GM18517 (cell line): ENCODE measurements at regions not wholly inside any gene's neighbourhood (a gene's known extent, or its start where the extent isn't known, plus 50 kb on each side); places are given as distances from the start of the nearest gene placed in this dataset.
"Not testable (repeated sequence)": the region's sequence is repeated elsewhere in the genome, so short reads cannot be mapped to it uniquely, and the experiment has no call there.

Experiments
- ATAC-seq: cut with Tn5 transposase; IDR thresholded peaks from one replicate; pipeline ENCODE4 v1.9.1; 2021; ENCODE audit warnings: mild to moderate bottlenecking, moderate library complexity; ENCODE audit not compliant: unreplicated experiment

DNA sequence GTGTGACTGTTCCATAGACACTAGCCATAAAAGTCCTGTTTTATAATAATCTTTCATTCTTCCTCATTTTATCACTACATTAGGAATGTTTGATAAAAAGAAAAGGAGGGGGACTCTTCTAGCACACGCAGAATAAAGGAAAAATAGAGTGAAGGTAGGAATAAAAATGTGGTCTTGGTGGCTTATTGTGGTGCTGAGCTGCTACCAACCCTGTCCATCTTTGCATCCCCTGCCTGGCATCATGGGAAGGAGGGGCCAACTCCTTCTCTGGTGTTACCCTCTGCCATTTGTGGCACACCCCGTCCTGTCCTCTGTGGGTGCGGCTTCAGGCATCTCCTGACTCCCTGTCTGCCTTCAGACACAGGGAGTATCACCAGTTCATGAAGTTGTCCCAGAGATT lies 104.9 kb upstream of the ZNF536 start:
- no peak for ATAC-seq

DNA sequence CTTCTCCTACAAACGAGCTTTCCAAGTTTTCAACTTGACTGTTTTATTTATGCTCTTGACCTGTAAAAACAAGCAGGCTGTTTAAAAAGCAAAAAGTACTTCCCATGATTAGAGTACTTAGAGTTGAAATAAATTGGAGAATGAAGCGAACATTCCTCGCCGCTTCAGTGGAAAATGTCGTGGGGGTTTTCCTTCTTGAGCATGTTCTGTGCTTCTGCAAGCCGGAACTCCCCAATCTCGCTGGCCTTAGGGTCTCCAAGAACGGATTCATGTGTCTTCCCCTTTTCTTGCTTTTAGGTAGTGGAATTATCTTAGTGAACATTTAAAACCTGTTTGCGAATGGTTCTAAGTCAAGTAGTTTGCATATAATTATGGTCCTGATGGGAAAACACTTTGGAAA lies 103.6 kb upstream of the ZNF536 start:
- no peak for ATAC-seq

- no peak for ATAC-seq
Observed at GRCh38 chr19:30269638-30270037, 102.5 kb upstream of the ZNF536 start.

GRCh38 chr19:30271816-30272215 lies 100.4 kb upstream of the ZNF536 start:
- no peak for ATAC-seq

DNA sequence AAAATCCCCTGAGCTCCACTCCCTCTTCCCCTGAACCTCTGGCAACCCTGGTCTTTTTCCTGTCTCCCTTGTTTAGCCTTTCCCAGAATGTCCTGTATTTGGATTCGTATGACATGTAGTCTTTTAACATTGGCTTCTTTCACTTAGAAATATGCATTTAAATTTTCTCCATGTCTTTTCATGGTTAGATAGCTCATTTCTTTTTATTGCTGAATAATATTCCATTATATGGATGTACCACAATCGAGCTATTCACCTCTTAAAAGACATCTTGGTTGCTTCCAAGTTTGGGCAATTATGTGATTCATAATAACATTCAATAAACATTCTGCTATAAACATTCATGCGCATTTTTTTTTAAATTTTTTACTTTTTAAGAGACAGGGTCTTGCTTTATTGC lies 99.6 kb upstream of the ZNF536 start:
- ATAC-seq = no peak

GRCh38 chr19:30273184-30273583 lies 99.0 kb upstream of the ZNF536 start:
- ATAC-seq = no peak

DNA sequence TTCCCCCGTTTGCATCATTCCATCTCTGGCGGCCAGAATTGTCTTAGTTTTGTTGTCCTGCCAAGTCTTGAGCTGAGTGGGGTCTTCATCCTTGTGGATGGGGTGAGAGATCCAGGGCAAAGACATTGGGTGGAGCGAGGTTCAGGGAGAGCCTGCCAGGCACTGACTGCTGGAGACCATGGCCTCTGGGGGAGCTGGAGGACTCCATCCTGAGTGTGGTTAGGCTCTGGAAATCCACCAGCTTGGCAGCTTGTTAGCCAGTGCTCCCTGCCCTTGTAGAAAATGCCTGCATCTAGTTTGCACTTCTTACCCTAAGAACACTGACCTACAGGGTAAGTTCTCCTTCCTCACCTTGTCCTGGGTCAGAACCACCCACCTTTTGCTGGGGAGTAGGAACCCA lies 97.2 kb upstream of the ZNF536 start:
- ATAC-seq = no peak

DNA sequence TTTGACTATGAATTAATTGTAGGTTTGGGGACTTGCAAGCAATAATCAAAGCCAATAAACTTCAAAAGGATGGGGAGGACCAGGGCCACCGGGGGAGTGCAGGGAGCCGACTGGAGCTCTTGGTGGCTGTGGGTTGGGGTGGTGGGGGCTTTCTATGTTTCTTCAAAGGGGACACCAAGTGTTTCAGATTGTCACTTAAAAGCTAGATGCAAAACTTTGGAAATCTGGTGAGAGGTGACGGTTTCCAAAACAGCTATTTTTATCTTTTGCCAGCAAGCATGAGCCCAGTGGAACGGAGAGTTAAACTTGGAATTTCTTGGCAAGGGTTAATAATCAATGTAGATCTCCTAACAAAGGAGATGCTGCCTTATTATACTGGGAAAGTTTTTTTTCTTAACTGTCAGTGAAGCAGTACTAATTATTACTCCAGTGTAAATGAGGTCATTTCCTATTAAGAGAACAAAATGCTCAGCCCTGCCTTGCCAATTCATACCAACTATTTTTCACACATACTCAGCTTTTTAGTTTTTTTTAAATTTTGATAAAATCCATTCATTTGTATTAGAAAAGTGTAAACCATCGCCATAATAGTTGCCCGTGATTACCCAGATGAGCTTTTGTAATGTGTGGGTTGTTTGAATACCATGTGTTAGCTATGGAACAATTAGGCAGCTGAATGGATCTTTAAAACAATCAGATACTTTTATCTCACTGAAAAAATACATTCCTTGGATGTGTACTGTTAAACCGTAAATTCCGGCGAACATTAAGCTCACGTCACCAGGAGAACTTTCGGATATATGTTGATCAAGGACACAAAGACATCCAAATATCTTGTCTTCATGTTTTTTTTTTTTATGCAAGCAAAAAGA lies 95.9 kb upstream of the ZNF536 start:
- ATAC-seq = no peak

- no peak for ATAC-seq
Observed at GRCh38 chr19:30276883-30277280, 95.3 kb upstream of the ZNF536 start.

DNA sequence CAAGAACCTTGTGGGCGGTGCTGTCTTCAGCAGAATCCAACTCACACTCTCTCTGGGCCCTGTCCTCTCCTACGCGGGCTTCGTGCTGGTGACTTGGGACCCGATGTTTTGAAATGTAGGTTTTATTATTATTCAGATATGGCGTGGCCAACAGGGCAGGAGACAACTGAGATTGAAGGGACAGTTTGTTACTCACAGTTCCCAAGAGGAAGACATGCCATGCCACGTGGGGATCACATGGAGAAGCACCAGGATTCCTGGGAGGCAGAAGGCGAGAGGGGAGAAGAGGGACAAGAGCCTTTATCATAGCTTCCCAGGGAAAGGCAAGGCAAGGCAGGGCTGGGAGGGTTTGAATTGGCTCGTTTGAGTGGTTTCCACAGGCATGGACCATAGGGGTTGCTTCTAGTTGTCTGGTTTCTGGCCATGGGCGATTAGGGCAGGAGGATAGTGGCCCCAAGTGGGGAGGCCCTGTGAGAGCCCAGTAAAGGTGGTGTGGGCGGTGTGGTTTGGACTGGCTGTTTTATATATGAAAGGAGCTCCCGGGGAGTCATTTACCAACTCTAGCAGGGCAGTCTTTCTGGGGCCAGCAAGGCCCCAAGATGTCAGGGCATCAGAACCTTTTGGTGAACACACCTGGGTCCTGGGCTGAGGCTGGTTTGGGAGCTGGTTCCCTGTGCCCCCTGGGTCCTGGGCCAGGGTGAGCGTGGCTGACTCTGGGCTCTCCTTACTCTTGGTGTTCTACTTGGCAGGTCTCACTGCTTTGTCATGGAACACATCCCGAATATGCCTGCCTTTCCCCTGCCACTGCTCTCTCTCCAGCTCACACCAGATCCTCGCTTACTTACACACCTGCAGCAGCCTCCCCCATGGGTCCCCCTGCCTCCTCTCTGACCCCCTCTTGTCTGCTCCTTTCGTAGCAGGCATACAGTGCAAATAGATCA lies 94.0 kb upstream of the ZNF536 start:
- no peak for ATAC-seq

DNA sequence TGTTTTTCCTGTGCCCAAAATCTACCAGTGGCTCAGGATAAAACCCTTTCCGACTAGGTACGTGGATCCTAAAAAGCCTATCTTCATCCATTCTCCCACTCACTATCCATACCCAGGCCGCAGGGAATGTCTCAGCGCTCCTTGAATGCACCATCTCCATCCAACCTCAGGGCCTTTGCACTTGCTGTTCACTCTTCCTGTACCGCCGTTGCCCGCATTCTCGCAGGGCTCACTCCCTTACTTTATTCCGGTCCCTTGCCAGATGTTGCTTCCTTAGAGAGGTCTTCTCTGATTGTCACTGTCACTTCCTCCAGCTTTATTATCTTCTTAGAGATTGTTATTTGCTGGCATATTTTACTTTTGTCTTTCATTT lies 93.3 kb upstream of the ZNF536 start:
- ATAC-seq = no peak

DNA sequence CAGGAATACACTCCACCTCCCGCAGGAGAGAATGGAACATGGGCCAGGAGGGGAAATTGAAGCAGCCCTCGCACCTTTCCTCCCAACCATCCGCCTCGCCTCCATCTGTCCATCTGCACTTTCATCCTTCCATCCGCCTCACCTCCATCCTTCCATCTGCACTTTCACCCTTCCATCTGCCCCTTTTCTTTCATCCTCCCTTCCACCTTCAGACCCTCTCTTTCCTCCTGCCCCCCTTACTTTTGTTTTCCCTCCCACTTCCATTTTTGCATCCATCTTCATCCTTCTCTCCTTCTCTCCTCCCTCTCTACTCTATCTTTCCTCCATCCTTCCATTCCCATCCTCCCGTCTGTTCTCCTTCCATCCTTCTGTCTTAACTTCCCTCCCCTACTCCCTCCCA lies 92.2 kb upstream of the ZNF536 start:
- no peak for ATAC-seq

DNA sequence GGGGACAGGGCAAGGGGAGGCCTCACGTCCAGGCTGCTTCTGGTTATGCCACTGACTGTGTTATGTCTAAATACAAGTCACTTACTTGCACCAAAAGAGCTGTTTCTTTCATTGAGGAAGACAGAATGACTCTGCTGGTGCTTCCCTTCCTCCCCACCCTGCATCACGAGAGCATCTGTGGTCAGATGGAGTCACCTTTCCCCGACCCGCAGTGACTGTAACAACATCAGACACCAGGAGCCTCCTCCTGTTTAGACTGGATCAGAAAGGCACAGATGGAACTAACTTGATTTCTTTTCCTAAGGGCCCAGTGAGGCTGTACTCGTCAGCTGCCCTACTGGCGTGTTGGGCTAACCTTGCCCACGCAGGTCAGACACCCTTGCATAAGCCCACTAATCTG lies 90.3 kb upstream of the ZNF536 start:
- ATAC-seq = no peak

DNA sequence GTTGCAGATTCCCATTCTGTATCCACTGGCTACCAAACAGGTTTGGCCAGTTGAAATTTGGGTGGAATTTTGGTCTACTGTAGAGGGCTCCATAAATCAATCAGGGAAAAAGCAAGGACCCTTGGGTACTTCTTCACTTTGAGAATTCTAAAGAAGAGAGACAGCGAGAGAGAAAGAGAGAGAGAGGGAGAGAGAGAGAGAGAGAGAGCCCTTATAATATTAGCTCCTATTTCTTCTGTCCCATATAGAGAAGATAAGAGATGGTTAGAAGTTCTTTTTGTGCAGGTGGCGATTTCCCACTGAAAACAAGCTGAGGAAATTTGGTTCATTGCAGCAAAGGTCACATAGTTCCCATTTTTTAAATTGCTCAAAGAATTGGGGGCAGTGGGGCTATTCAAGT lies 88.6 kb upstream of the ZNF536 start:
- no peak for ATAC-seq

- no peak for ATAC-seq
Observed at GRCh38 chr19:30284209-30284608, 88.0 kb upstream of the ZNF536 start.

DNA sequence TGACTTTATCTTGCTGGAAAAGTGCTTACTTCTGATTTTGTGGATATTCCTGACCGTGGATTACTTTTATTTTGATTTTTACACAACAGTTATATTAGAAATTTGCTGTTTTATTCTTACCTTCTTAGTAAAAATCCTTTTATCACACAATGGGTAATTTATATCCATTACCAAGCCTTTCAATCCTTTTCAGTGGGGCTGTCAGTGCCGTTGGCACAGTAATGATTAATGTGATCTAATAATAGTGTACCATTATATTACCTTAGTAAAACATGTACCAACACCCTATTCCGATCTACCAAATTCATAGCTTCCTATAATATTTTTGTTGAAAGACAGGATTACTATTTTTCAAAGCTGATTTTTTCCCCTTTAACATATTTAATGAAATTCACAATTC lies 87.3 kb upstream of the ZNF536 start:
- ATAC-seq = no peak

DNA sequence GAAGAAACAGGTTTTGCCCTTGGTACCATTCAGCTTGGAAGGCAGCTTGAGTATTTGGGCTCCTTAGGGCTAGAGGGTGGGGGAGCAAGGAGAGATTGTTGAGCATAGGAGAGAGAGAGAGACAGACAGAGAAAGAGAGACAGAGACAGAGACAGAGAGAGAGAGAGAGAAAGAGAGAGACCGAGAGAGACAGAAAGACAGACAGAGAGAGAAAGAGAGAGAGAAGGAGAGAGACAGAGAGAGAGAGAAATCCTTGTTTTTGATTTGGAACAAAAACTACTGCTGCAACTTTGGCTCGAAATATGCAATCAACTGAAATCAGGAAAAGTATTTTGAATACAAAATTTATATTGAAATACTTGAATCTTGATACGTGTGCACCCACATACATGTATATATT lies 85.8 kb upstream of the ZNF536 start:
- ATAC-seq = no peak

- no peak for ATAC-seq
Observed at GRCh38 chr19:30287259-30287658, 84.9 kb upstream of the ZNF536 start.

DNA sequence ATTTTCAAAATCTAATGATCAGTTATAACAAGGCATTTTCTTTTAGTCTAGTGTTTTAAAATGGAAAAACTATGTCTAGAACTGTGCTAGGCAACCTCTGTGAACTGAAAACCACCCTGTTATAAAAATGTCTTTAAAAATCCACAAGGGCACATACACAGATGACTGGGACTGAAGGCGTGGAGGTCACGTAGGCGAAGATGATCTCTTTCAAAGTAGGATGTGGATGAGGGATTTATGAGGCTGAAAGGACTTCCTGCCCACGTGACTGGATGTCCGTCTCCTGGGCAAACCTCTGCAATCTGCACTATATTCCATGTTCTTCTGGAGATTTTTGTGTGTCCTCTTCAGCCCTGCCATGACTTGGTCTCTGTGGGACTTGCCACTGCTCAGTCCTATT lies 84.2 kb upstream of the ZNF536 start:
- no peak for ATAC-seq

DNA sequence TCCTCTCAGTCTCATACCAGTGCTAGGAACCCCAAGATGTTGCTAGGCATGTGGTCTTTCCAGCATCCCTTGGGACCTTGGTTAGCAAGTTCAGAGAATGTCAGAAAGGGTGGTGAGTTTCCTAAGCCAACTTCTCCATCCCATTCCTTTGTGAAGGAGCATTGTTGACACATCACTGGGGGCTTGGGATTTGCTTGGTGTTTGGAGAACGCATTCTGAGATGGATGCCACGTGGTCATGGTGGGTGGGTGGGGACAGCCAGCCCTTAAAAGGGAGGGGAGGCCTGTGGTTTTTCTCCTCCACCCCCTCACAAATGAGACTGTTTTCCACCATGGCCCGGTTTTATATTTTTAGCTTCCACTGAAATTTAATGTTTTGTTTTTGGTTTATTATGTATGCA lies 83.3 kb upstream of the ZNF536 start:
- ATAC-seq = no peak

GRCh38 chr19:30289336-30289735 lies 82.8 kb upstream of the ZNF536 start:
- no peak for ATAC-seq

DNA sequence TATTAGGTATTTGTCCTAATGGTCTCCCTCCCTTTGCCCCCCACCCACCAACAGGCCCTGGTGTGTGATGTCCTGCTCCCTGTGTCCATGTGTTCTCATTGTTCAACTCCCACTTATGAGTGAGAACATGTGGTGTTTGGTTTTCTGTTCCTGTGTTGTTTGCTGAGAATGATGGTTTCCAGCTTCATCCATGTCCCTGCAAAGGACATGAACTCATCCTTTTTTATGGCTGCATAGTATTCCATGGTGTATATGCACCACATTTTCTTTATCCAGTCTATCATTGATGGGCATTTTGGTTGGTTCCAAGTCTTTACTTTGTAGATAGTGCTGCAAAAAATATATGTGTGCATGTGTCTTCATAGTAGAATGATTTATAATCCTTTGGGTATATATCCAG lies 81.4 kb upstream of the ZNF536 start:
- not testable (repeated sequence) for ATAC-seq
